GM23338 (cell line): ENCODE measurements at regions not wholly inside any gene's neighbourhood (a gene's known extent, or its start where the extent isn't known, plus 50 kb on each side); places are given as distances from the start of the nearest gene placed in this dataset.
"Not testable (repeated sequence)": the region's sequence is repeated elsewhere in the genome, so short reads cannot be mapped to it uniquely, and the experiment has no call there.

Source experiments
- ATAC-seq: fragments of 200-7000 bp; cut with Tn5 transposase; 3 replicates; pipeline ENCODE4 v1.9.1; 2020
- DNase-seq: peaks from one replicate; pipeline ENCODE4 v3.0.0-alpha.2; 2015; ENCODE audit warnings: low spot score
- H2AFZ ChIP-seq: fragments of 200-600 bp; sonication (generic); 2 replicates; pipeline ENCODE4 v1.8.0; 2016; ENCODE audit warnings: antibody characterized with exemption, mild to moderate bottlenecking, moderate library complexity
- H3F3A ChIP-seq: fragments of 200-600 bp; sonication (generic); replicated peaks from 2 replicates; pipeline ENCODE4 v1.8.0; 2017; ENCODE audit warnings: antibody characterized with exemption, mixed run types, low read depth
- H3K27ac ChIP-seq: fragments of 200-600 bp; sonication (generic); 2 replicates; pipeline ENCODE4 v1.6.1; 2016; ENCODE audit warnings: low read depth
- H3K27me3 ChIP-seq: fragments of 200-600 bp; sonication (generic); 2 replicates; pipeline ENCODE4 v1.8.0; 2016; ENCODE audit warnings: mild to moderate bottlenecking, mixed run types, moderate library complexity; ENCODE audit not compliant: insufficient read depth
- H3K36me3 ChIP-seq: fragments of 200-600 bp; sonication (generic); 2 replicates; pipeline ENCODE4 v1.8.0; 2016; ENCODE audit warnings: mild to moderate bottlenecking; ENCODE audit not compliant: insufficient read depth
- H3K4me1 ChIP-seq: fragments of 200-600 bp; sonication (generic); 2 replicates; pipeline ENCODE4 v1.8.0; 2016; ENCODE audit warnings: mild to moderate bottlenecking, moderate library complexity; ENCODE audit not compliant: insufficient read depth
- H3K4me2 ChIP-seq: fragments of 200-600 bp; sonication (generic); 2 replicates; pipeline ENCODE4 v1.7.1; 2017; ENCODE audit warnings: mixed run types
- H3K4me3 ChIP-seq: fragments of 200-600 bp; sonication (generic); 2 replicates; pipeline ENCODE4 v1.6.1; 2016; ENCODE audit warnings: mixed run types
- H3K79me2 ChIP-seq: fragments of 200-600 bp; sonication (generic); replicated peaks from 2 replicates; pipeline ENCODE4 v1.8.0; 2017; ENCODE audit warnings: mild to moderate bottlenecking; ENCODE audit not compliant: insufficient read depth
- H3K9me2 ChIP-seq: fragments of 200-600 bp; sonication (generic); 2 replicates; pipeline ENCODE4 v1.8.0; 2017; ENCODE audit not compliant: insufficient read depth
- H4K20me1 ChIP-seq: fragments of 200-600 bp; sonication (generic); replicated peaks from 2 replicates; pipeline ENCODE4 v1.8.0; 2017; ENCODE audit warnings: mild to moderate bottlenecking; ENCODE audit not compliant: insufficient read depth
- H3K27ac Mint-ChIP-seq: 2 replicates; pipeline ENCODE4 v1.8.0; 2020; ENCODE audit warnings: inconsistent platforms, mild to moderate bottlenecking, moderate library complexity, mixed read lengths
- H3K27me3 Mint-ChIP-seq: 3 replicates; pipeline ENCODE4 v1.8.0; 2022; ENCODE audit warnings: low read depth, mild to moderate bottlenecking, moderate library complexity, mixed read lengths, inconsistent platforms; ENCODE audit not compliant: insufficient read depth, poor library complexity
- H3K36me3 Mint-ChIP-seq: 3 replicates; pipeline ENCODE4 v1.8.0; 2021; ENCODE audit warnings: low read depth, mild to moderate bottlenecking, inconsistent platforms, moderate library complexity, mixed read lengths
- H3K4me1 Mint-ChIP-seq: 3 replicates; pipeline ENCODE4 v1.8.0; 2020; ENCODE audit warnings: mild to moderate bottlenecking, inconsistent platforms, mixed read lengths
- H3K4me3 Mint-ChIP-seq: 3 replicates; pipeline ENCODE4 v1.8.0; 2021; ENCODE audit warnings: moderate library complexity, mild to moderate bottlenecking, inconsistent platforms, mixed read lengths
- H3K9me3 Mint-ChIP-seq: 3 replicates; pipeline ENCODE4 v1.8.0; 2020; ENCODE audit warnings: moderate library complexity, mild to moderate bottlenecking, inconsistent platforms, mixed read lengths
- CREB1 ChIP-seq: fragments of 250-450 bp; sonication (Bioruptor Pico); IDR thresholded peaks from 2 replicates; pipeline ENCODE4 v1.5.0; 2020; ENCODE audit warnings: low read depth, mild to moderate bottlenecking, moderate library complexity
- JUNB ChIP-seq: IDR thresholded peaks from one replicate; pipeline ENCODE4 v1.6.1; 2016; ENCODE audit warnings: antibody characterized with exemption; ENCODE audit not compliant: unreplicated experiment
- NANOG ChIP-seq: IDR thresholded peaks from 2 replicates; pipeline ENCODE4 v1.6.1; 2016; ENCODE audit warnings: antibody characterized with exemption, borderline replicate concordance
- ZNF114 ChIP-seq: fragments of 250-450 bp; sonication (Bioruptor Pico); IDR thresholded peaks from 2 replicates; pipeline ENCODE4 v1.5.0; 2020; ENCODE audit warnings: mild to moderate bottlenecking, moderate library complexity
- ZNF331 ChIP-seq: fragments of 250-450 bp; sonication (Bioruptor Pico); IDR thresholded peaks from 2 replicates; pipeline ENCODE4 v1.5.0; 2020; ENCODE audit warnings: low read depth, mild to moderate bottlenecking, moderate library complexity
- TF ChIP-seq, protein P1 (sequence below): fragments of 250-450 bp; sonication (Bioruptor Pico); IDR thresholded peaks from 2 replicates; pipeline ENCODE4 v1.5.0; 2020; ENCODE audit warnings: mild to moderate bottlenecking, moderate library complexity
- TF ChIP-seq, protein P2 (sequence below): IDR thresholded peaks from 2 replicates; pipeline ENCODE4 v1.6.1; 2016; ENCODE audit warnings: antibody characterized with exemption

DNA sequence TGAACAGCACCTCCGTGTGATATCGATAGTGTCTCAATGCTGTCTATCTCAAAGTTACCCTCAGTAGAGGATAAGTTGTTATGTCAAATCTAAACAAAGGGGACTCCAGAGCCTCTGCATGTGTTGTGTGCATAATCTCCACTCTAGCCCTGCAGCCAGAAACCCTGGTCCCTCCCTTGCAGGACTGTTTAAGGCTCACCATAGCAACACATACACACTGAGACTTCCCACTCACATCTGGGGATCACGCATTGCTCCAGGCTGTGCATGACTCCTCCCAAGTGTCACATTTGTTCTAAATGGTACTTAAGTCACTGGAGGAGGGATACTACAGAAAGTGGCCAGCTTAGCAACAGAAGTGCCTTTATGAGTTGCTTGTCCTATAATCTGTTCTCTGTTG lies 258.6 kb upstream of the CRIM1 start:
- Mint-ChIP-seq H3K9me3 (peaks cover 57% of the 10 kb centered on the region), H3K27me3 (peaks cover 1% of the 10 kb centered on the region), H3K36me3 (peaks cover 37% of the 10 kb centered on the region; the same call in 2 of the 3 replicates), H3K27ac (no peak overlapping the region), H3K4me3 (no peak overlapping the region), H3K4me1 (no peaks in the 10 kb centered on the region; the same call in 2 of the 3 replicates)
- TF ChIP-seq ZNF114 (CRISPR knock-in tag) (no peak), CREB1 (no peak), JUNB (no peak), NANOG (no peak)
- Histone ChIP-seq H3K27ac (no peak overlapping the region), H2AFZ (no peak overlapping the region), H3K4me1 (no peaks in the 10 kb centered on the region), H3K4me2 (no peak overlapping the region), H3K9me2 (no peaks in the 10 kb centered on the region), H4K20me1 (no peaks in the 10 kb centered on the region), H3K27me3 (no peaks in the 10 kb centered on the region), H3K79me2 (no peaks in the 10 kb centered on the region), H3K36me3 (no peaks in the 10 kb centered on the region; the same call in 1 of the 2 replicates), H3K4me3 (no peak overlapping the region), H3F3A (no peaks in the 10 kb centered on the region)
- no peak for DNase-seq
- ATAC-seq = no peak

DNA sequence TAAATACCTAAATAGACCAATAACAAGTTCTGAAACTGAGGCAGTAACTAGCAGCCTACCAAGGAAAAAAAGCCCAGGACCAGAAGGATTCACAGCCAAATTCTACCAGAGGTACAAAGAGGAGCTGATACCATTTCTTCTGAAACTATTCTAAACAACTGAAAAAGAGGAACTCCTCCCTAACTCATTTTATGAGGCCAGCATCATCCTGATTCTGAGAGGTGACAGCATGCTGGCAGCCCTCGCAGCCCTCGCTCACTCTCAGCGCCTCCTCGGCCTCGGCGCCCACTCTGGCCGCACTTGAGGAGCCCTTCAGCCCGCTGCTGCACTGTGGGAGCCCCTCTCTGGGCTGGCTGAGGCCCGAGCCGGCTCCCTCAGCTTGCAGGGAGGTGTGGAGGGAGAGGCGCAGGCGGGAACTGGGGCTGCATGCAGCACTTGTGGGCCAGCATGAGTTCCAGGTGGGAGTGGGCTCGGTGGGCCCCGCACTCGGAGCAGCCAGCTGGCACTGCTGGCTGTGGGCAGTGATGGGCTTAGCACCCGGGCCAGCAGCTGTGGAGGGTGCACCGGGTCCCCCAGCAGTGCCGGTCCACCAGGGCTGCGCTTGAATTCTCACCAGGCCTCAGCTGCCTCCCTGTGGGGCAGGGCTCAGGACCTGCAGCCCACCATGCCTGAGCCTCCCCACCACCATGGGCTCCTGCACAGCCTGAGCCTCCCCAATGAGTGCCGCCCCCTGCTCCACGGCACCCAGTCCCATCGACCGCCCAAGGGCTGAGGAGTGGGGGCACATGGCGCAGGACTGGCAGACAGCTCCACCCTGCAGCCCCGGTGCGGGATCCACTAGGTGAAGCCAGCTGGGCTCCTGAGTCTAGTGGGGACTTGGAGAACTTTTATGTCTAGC lies 263.5 kb upstream of the CRIM1 start:
- not testable (repeated sequence) for H3K27ac Mint-ChIP-seq, H3K27me3 Mint-ChIP-seq, H3K27ac ChIP-seq, H4K20me1 ChIP-seq, H3K9me2 ChIP-seq, H3K4me3 Mint-ChIP-seq, H3F3A ChIP-seq, H3K4me3 ChIP-seq, ATAC-seq, H3K4me1 Mint-ChIP-seq, H3K4me1 ChIP-seq, H2AFZ ChIP-seq, H3K79me2 ChIP-seq, DNase-seq, H3K27me3 ChIP-seq, H3K4me2 ChIP-seq, H3K36me3 ChIP-seq
- Mint-ChIP-seq H3K9me3 (peaks cover 59% of the 10 kb centered on the region), H3K36me3 (peaks cover 38% of the 10 kb centered on the region)

DNA sequence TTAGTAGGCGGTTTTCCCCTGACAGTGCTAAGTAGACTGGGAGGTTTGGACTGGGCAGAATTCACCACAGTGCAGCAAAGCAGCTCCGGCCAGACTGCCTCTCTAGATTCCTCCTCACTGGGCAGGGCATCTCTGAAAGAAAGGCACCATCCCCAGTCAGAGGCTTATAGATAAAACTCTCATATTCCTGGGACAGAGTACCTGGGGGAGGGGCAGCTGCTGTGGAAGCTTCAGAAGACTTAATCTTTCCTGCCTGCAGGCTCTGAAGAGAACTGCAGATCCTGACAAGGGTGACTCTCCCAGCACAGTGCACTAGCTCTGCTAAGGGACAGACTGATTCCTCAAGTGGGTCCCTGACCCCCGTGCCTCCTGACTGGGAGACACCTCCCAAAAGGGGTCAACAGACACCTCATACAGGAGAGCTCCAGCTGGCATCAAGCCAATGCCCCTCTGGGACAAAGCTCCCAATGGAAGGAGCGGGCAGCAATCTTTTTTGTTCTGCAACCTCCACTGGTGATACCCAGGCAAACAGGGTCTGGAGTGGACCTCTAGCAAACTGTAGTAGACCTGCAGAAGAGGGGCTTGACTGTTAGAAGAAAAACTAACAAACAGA lies 266.8 kb upstream of the CRIM1 start:
- H3K4me3 Mint-ChIP-seq = no peak overlapping the region
- peaks cover 5% of the 10 kb centered on the region for H3K27me3 Mint-ChIP-seq
- Histone ChIP-seq H3F3A (no peaks in the 10 kb centered on the region), H3K36me3 (peaks cover 9% of the 10 kb centered on the region; the same call in 1 of the 2 replicates), H3K79me2 (no peaks in the 10 kb centered on the region), H3K27me3 (no peaks in the 10 kb centered on the region), H3K4me3 (no peak overlapping the region), H2AFZ (peak overlapping the region; percentile 74; the same call in 1 of the 2 replicates), H3K4me1 (no peaks in the 10 kb centered on the region), H4K20me1 (no peaks in the 10 kb centered on the region), H3K4me2 (no peak overlapping the region), H3K9me2 (peaks cover 7% of the 10 kb centered on the region; the same call in 1 of the 2 replicates), H3K27ac (no peak overlapping the region)
- ATAC-seq (peak; percentile 38; the same call in 2 of the 3 replicates), DNase-seq (peak; percentile 5)
- H3K27ac Mint-ChIP-seq = no peak overlapping the region
- H3K9me3 Mint-ChIP-seq = peaks cover 36% of the 10 kb centered on the region
- H3K36me3 Mint-ChIP-seq = peaks cover 23% of the 10 kb centered on the region
- H3K4me1 Mint-ChIP-seq = no peaks in the 10 kb centered on the region
- TF ChIP-seq ZNF331 (CRISPR knock-in tag) = no peak
- TF ChIP-seq, protein P1, sequence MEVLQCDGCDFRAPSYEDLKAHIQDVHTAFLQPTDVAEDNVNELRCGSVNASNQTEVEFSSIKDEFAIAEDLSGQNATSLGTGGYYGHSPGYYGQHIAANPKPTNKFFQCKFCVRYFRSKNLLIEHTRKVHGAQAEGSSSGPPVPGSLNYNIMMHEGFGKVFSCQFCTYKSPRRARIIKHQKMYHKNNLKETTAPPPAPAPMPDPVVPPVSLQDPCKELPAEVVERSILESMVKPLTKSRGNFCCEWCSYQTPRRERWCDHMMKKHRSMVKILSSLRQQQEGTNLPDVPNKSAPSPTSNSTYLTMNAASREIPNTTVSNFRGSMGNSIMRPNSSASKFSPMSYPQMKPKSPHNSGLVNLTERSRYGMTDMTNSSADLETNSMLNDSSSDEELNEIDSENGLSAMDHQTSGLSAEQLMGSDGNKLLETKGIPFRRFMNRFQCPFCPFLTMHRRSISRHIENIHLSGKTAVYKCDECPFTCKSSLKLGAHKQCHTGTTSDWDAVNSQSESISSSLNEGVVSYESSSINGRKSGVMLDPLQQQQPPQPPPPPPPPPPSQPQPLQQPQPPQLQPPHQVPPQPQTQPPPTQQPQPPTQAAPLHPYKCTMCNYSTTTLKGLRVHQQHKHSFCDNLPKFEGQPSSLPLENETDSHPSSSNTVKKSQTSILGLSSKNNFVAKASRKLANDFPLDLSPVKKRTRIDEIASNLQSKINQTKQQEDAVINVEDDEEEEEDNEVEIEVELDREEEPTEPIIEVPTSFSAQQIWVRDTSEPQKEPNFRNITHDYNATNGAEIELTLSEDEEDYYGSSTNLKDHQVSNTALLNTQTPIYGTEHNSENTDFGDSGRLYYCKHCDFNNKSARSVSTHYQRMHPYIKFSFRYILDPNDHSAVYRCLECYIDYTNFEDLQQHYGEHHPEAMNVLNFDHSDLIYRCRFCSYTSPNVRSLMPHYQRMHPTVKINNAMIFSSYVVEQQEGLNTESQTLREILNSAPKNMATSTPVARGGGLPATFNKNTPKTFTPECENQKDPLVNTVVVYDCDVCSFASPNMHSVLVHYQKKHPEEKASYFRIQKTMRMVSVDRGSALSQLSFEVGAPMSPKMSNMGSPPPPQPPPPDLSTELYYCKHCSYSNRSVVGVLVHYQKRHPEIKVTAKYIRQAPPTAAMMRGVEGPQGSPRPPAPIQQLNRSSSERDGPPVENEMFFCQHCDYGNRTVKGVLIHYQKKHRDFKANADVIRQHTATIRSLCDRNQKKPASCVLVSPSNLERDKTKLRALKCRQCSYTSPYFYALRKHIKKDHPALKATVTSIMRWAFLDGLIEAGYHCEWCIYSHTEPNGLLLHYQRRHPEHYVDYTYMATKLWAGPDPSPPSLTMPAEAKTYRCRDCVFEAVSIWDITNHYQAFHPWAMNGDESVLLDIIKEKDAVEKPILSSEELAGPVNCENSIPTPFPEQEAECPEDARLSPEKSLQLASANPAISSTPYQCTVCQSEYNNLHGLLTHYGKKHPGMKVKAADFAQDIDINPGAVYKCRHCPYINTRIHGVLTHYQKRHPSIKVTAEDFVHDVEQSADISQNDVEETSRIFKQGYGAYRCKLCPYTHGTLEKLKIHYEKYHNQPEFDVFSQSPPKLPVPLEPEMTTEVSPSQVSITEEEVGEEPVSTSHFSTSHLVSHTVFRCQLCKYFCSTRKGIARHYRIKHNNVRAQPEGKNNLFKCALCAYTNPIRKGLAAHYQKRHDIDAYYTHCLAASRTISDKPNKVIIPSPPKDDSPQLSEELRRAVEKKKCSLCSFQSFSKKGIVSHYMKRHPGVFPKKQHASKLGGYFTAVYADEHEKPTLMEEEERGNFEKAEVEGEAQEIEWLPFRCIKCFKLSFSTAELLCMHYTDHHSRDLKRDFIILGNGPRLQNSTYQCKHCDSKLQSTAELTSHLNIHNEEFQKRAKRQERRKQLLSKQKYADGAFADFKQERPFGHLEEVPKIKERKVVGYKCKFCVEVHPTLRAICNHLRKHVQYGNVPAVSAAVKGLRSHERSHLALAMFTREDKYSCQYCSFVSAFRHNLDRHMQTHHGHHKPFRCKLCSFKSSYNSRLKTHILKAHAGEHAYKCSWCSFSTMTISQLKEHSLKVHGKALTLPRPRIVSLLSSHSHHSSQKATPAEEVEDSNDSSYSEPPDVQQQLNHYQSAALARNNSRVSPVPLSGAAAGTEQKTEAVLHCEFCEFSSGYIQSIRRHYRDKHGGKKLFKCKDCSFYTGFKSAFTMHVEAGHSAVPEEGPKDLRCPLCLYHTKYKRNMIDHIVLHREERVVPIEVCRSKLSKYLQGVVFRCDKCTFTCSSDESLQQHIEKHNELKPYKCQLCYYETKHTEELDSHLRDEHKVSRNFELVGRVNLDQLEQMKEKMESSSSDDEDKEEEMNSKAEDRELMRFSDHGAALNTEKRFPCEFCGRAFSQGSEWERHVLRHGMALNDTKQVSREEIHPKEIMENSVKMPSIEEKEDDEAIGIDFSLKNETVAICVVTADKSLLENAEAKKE (CRISPR knock-in tag) = no peak
- TF ChIP-seq, protein P2, sequence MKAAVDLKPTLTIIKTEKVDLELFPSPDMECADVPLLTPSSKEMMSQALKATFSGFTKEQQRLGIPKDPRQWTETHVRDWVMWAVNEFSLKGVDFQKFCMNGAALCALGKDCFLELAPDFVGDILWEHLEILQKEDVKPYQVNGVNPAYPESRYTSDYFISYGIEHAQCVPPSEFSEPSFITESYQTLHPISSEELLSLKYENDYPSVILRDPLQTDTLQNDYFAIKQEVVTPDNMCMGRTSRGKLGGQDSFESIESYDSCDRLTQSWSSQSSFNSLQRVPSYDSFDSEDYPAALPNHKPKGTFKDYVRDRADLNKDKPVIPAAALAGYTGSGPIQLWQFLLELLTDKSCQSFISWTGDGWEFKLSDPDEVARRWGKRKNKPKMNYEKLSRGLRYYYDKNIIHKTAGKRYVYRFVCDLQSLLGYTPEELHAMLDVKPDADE = no peak
